ENCODE measurements at regions not wholly inside any gene's neighbourhood (a gene's known extent, or its start where the extent isn't known, plus 50 kb on each side); places are given as distances from the start of the nearest gene placed in this dataset.

- POLR2A ChIA-PET = no interaction called here
- CTCF ChIA-PET = no interaction called here
- 90% methylated on average over 3 of the region's 6 CpGs for WGBS (ENCODE audit: insufficient coverage)
These were observed 133.8 kb downstream of the MAIP1 start for GRCh38 chr2:200089040-200089755.

GRCh38 chr2:200089756-200090109, 134.4 kb downstream of the MAIP1 start:
- Histone ChIP-seq H3K36me3 (replicated peaks in 1 of 2; ENCODE audit: control extremely low read depth in 1 of 2, control insufficient read depth in 1 of 2, extremely low read depth in 1 of 2, insufficient read depth in 2 of 2, low read length in 1 of 2) (no peaks in the 10 kb centered on the region), H3K79me2 (ENCODE audit: control insufficient read depth, insufficient read depth, low read length) (no peaks in the 10 kb centered on the region), H3K27me3 (replicated peaks in 1 of 4; ENCODE audit: control extremely low read depth in 1 of 4, control insufficient read depth in 3 of 4, insufficient read depth in 4 of 4, low read length in 3 of 4) (no peaks in the 10 kb centered on the region), H3K9me3 (ENCODE audit: control extremely low read depth in 1 of 3, control insufficient read depth in 2 of 3, insufficient read depth in 1 of 3, low read length in 2 of 3) (peaks cover 0 to 3% (median 0%) of the 10 kb centered on the region in 3 donors), H3K4me3 (ENCODE audit: control extremely low read depth in 1 of 5, extremely low read depth in 1 of 5, insufficient read depth in 1 of 5, low read depth in 2 of 5, low read length in 4 of 5) (no peak overlapping the region), H3K4me1 (ENCODE audit: control insufficient read depth in 2 of 2, insufficient read depth in 2 of 2, low read length in 2 of 2) (no peaks in the 10 kb centered on the region), H3K9ac (ENCODE audit: low read length) (no peak overlapping the region), H4K20me1 (ENCODE audit: control insufficient read depth, insufficient read depth, low read length, poor library complexity, severe bottlenecking) (no peaks in the 10 kb centered on the region), H3K4me2 (replicated peaks; ENCODE audit: low read depth, low read length, poor library complexity, severe bottlenecking) (no peak overlapping the region), H2AFZ (ENCODE audit: insufficient read depth, low read depth, low read length, poor library complexity, severe bottlenecking) (no peak overlapping the region), H3K27ac (ENCODE audit: low read length in 2 of 2) (no peak overlapping the region)
- H3K4me3 Mint-ChIP-seq = no peak overlapping the region
- DNase-seq = no peak
- ATAC-seq (ENCODE audit: low read depth) = no peak
- H3K9me3 Mint-ChIP-seq (ENCODE audit: insufficient read depth) = no peaks in the 10 kb centered on the region
- no peak for TF ChIP-seq EZH2 (IDR thresholded peaks at IDR 0.05; ENCODE audit: borderline replicate concordance, insufficient read depth, low read depth, low read length, poor library complexity, severe bottlenecking)
- no peak for TF ChIP-seq CTCF (IDR thresholded peaks at IDR 0.05)
- ChIA-PET CTCF (no interaction called here), POLR2A (no interaction called here)
- H3K4me1 Mint-ChIP-seq = no peaks in the 10 kb centered on the region
- H3K27ac Mint-ChIP-seq = no peak overlapping the region
- H3K27me3 Mint-ChIP-seq = peaks cover 16% of the 10 kb centered on the region
- intact Hi-C loops (cut with micrococcal nuclease) = no loop called here
- WGBS (ENCODE audit: insufficient coverage) = 69% methylated on average over 3 of the region's 6 CpGs

More at GRCh38 chr2:200089040-200089755, 133.8 kb downstream of the MAIP1 start:
- ATAC-seq (ENCODE audit: low read depth) = no peak
- Histone ChIP-seq H3K9ac (ENCODE audit: low read length) (no peak overlapping the region), H3K4me3 (ENCODE audit: control extremely low read depth in 1 of 5, extremely low read depth in 1 of 5, insufficient read depth in 1 of 5, low read depth in 2 of 5, low read length in 4 of 5) (no peak overlapping the region), H2AFZ (ENCODE audit: insufficient read depth, low read depth, low read length, poor library complexity, severe bottlenecking) (no peak overlapping the region), H3K4me1 (ENCODE audit: control insufficient read depth in 2 of 2, insufficient read depth in 2 of 2, low read length in 2 of 2) (no peaks in the 10 kb centered on the region), H3K4me2 (replicated peaks; ENCODE audit: low read depth, low read length, poor library complexity, severe bottlenecking) (no peak overlapping the region), H4K20me1 (ENCODE audit: control insufficient read depth, insufficient read depth, low read length, poor library complexity, severe bottlenecking) (no peaks in the 10 kb centered on the region), H3K9me3 (ENCODE audit: control extremely low read depth in 1 of 3, control insufficient read depth in 2 of 3, insufficient read depth in 1 of 3, low read length in 2 of 3) (peaks cover 0 to 3% (median 0%) of the 10 kb centered on the region in 3 donors), H3K27me3 (replicated peaks in 1 of 4; ENCODE audit: control extremely low read depth in 1 of 4, control insufficient read depth in 3 of 4, insufficient read depth in 4 of 4, low read length in 3 of 4) (no peaks in the 10 kb centered on the region), H3K27ac (ENCODE audit: low read length in 2 of 2) (no peak overlapping the region), H3K36me3 (replicated peaks in 1 of 2; ENCODE audit: control extremely low read depth in 1 of 2, control insufficient read depth in 1 of 2, extremely low read depth in 1 of 2, insufficient read depth in 2 of 2, low read length in 1 of 2) (no peaks in the 10 kb centered on the region), H3K79me2 (ENCODE audit: control insufficient read depth, insufficient read depth, low read length) (no peaks in the 10 kb centered on the region)
- no peaks in the 10 kb centered on the region for H3K9me3 Mint-ChIP-seq (ENCODE audit: insufficient read depth)
- no peaks in the 10 kb centered on the region for H3K4me1 Mint-ChIP-seq
- no peak overlapping the region for H3K4me3 Mint-ChIP-seq
- H3K27ac Mint-ChIP-seq = no peak overlapping the region
- no peak for TF ChIP-seq EZH2 (IDR thresholded peaks at IDR 0.05; ENCODE audit: borderline replicate concordance, insufficient read depth, low read depth, low read length, poor library complexity, severe bottlenecking)
- no peak for TF ChIP-seq CTCF (IDR thresholded peaks at IDR 0.05)
- DNase-seq = no peak
- intact Hi-C loops (cut with micrococcal nuclease) = no loop called here
- H3K27me3 Mint-ChIP-seq = peaks cover 16% of the 10 kb centered on the region

Measured in B cell (primary cell).